Gastrocnemius medialis (tissue), 4 donors: ENCODE measurements at regions not wholly inside any gene's neighbourhood (a gene's known extent, or its start where the extent isn't known, plus 50 kb on each side); places are given as distances from the start of the nearest gene placed in this dataset.

Experiments
- ATAC-seq, 2 donors: fragments of 150-250 bp; one replicate each; pipeline ENCODE4 v1.9.1; 2016
- DNase-seq, 2 donors: peaks; one replicate each; pipeline ENCODE4 v3.0.0-alpha.2; 2019
- H3K27ac ChIP-seq, 4 donors: fragments of 200-600 bp; sonication (generic); 1 replicate in 1 of 4; 2 replicates in 3 of 4; pipeline ENCODE4 v1.5.1; 2016 to 2018; ENCODE audit warnings: mild to moderate bottlenecking in 2 of 4, moderate library complexity in 1 of 4
- H3K27me3 ChIP-seq, 3 donors: fragments of 200-600 bp; sonication (generic) in 2 of 3; 1 replicate in 1 of 3; 2 replicates in 2 of 3; pipeline versions ENCODE4 v1.5.1 to v1.6.0; 2016 to 2019; ENCODE audit warnings: mild to moderate bottlenecking in 1 of 3, moderate library complexity in 1 of 3
- H3K36me3 ChIP-seq, 2 donors: fragments of 200-600 bp; sonication (generic) in 1 of 2; one replicate each; pipeline ENCODE4 v1.5.1; 2017 to 2018
- H3K4me1 ChIP-seq, 2 donors: fragments of 200-600 bp; sonication (generic) in 1 of 2; one replicate each; pipeline ENCODE4 v1.5.1; 2016 to 2017; ENCODE audit warnings: mild to moderate bottlenecking in 2 of 2
- H3K4me3 ChIP-seq, 4 donors: fragments of 200-600 bp; sonication (generic) in 3 of 4; 1 replicate in 1 of 4; 2 replicates in 3 of 4; pipeline ENCODE4 v1.5.1; 2016 to 2019; ENCODE audit warnings: mild to moderate bottlenecking in 2 of 4
- H3K9me3 ChIP-seq, 3 donors: fragments of 200-600 bp; sonication (generic) in 2 of 3; 1 replicate in 1 of 3; 2 replicates in 2 of 3; pipeline ENCODE4 v1.5.1; 2016 to 2019
- CTCF ChIP-seq, 5 experiments: fragments of 450-650 bp in 3 of 5; fragments of 200-600 bp in 2 of 5; sonication (generic) in 2 of 5; IDR thresholded peaks in 4 of 5; conservative IDR thresholded peaks in 1 of 5; 1 replicate in 4 of 5; 2 replicates in 1 of 5; pipeline ENCODE4 v1.5.1; 2016 to 2019; ENCODE audit warnings: antibody characterized with exemption in 5 of 5, mild to moderate bottlenecking in 3 of 5, moderate library complexity in 3 of 5
- POLR2A ChIP-seq, 2 donors: fragments of 450-650 bp; IDR thresholded peaks; one replicate each; pipeline ENCODE4 v1.6.1; 2017; ENCODE audit warnings: antibody characterized with exemption in 2 of 2, mild to moderate bottlenecking in 2 of 2, moderate library complexity in 2 of 2
- in situ Hi-C, 4 donors: fragments of 200-750 bp; cut with MboI; loops; one replicate each; pipeline versions ENCODE4 v1.15.0 to v1.8.0; 2017; ENCODE audit warnings: low sequenced_read_pairs in 4 of 4
- intact Hi-C: fragments of 100-400 bp; cut with DNase I; formaldehyde crosslinking; loops from one replicate; pipeline ENCODE4 v1.15.1; 2023; ENCODE audit warnings: low total_unique reads

- Histone ChIP-seq H3K27me3 (no peaks in the 10 kb centered on the region), H3K4me1 (no peaks in the 10 kb centered on the region), H3K36me3 (no peaks in the 10 kb centered on the region), H3K27ac (no peak overlapping the region), H3K4me3 (no peak overlapping the region), H3K9me3 (peaks cover 0 to 2% (median 0%) of the 10 kb centered on the region in 3 donors)
- TF ChIP-seq CTCF (IDR thresholded peaks at IDR 0.05 in 4 of 5, conservative IDR thresholded peaks at IDR 0.05 in 1 of 5) (no peak), POLR2A (IDR thresholded peaks at IDR 0.05) (no peak)
- in situ Hi-C loops (no loop called here), intact Hi-C loops (no loop called here)
- DNase-seq (no peak), ATAC-seq (no peak)
Measured at GRCh38 chr5:28077291-28078240, 1039.2 kb upstream of the CDH9 start.

DNA sequence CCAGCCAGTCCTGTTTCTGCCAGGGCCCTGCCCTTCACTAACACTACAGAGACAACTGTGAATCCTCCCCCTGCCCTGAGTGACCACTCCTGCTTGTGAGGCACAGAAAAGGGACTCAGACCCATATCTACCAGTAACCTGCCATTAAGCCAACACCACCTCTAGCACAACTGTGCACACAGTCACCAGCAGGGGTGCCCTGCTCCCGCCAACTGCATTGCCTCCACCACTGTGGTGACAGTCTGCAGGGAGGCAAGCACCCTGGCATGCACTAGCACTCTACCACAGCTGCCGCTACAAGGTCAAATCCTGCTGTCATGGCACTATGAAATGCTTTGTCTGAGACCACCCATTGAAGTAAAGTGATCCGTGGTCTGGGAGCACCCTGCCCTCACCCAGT is 1028.5 kb upstream of the CDH9 start:
- H3K27me3 ChIP-seq: no peaks in the 10 kb centered on the region
- DNase-seq (no peak), ATAC-seq (no peak)
- in situ Hi-C loops: no loop called here
- intact Hi-C loops: no loop called here
- no peaks in the 10 kb centered on the region for H3K4me1 ChIP-seq
- peaks cover 0 to 3% (median 0%) of the 10 kb centered on the region in 3 donors for H3K9me3 ChIP-seq
- H3K27ac ChIP-seq: no peak overlapping the region
- no peak for TF ChIP-seq CTCF (IDR thresholded peaks at IDR 0.05 in 4 of 5, conservative IDR thresholded peaks at IDR 0.05 in 1 of 5)
- no peak for TF ChIP-seq POLR2A (IDR thresholded peaks at IDR 0.05)
- no peak overlapping the region for H3K4me3 ChIP-seq
- no peaks in the 10 kb centered on the region for H3K36me3 ChIP-seq

DNA sequence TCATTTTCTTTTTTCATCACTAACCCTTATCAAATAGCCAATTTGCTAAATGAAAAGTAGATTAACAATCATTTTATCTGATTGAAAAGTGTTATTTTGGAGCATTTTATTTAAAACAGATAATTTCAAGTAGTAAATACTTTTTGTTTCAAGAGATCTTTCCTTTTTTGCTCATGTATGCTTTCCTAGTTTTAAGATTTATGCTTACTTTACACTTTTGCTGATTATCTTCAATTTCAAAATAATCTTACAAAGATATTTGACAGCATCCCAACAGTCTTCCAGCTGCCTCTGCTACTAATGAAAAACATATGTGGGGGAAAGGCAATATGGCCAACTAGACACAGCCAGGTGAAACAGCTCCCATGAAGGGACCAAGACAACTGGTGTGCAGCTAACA is 1027.3 kb upstream of the CDH9 start:
- no peaks in the 10 kb centered on the region for H3K27me3 ChIP-seq
- intact Hi-C loops (no loop called here), in situ Hi-C loops (no loop called here)
- TF ChIP-seq CTCF (IDR thresholded peaks at IDR 0.05 in 4 of 5, conservative IDR thresholded peaks at IDR 0.05 in 1 of 5) (no peak), POLR2A (IDR thresholded peaks at IDR 0.05) (no peak)
- H3K4me1 ChIP-seq: no peaks in the 10 kb centered on the region
- H3K9me3 ChIP-seq: no peaks in the 10 kb centered on the region
- no peak overlapping the region for H3K27ac ChIP-seq
- no peaks in the 10 kb centered on the region for H3K36me3 ChIP-seq
- H3K4me3 ChIP-seq: no peak overlapping the region
- no peak for DNase-seq
- no peak for ATAC-seq

GRCh38 chr5:28046596-28046995 is 1008.2 kb upstream of the CDH9 start:
- Histone ChIP-seq H3K36me3 (no peaks in the 10 kb centered on the region), H3K4me1 (no peaks in the 10 kb centered on the region), H3K27ac (no peak overlapping the region), H3K27me3 (no peaks in the 10 kb centered on the region), H3K4me3 (no peak overlapping the region), H3K9me3 (no peaks in the 10 kb centered on the region)
- in situ Hi-C loops: no loop called here
- intact Hi-C loops: no loop called here
- DNase-seq (no peak), ATAC-seq (no peak)
- TF ChIP-seq POLR2A (IDR thresholded peaks at IDR 0.05) (no peak), CTCF (IDR thresholded peaks at IDR 0.05 in 4 of 5, conservative IDR thresholded peaks at IDR 0.05 in 1 of 5) (no peak)
